ENCODE measurements at regions not wholly inside any gene's neighbourhood (a gene's known extent, or its start where the extent isn't known, plus 50 kb on each side); places are given as distances from the start of the nearest gene placed in this dataset.

GRCh38 chr4:113849771-113850170, 88.2 kb upstream of the CAMK2D start:
- Histone ChIP-seq H3K36me3 (ENCODE audit: insufficient read depth, low read length) (no peaks in the 10 kb centered on the region), H3K27ac (ENCODE audit: low read depth, low read length) (no peak overlapping the region), H3K9me3 (ENCODE audit: control insufficient read depth in 1 of 2, low read length in 2 of 2) (no peaks in the 10 kb centered on the region), H3K27me3 (ENCODE audit: insufficient read depth, low read length) (no peaks in the 10 kb centered on the region), H3K4me3 (ENCODE audit: low read length in 2 of 2) (no peak overlapping the region), H3K4me1 (ENCODE audit: insufficient read depth, low read length) (no peaks in the 10 kb centered on the region)
- H3K9me3 Mint-ChIP-seq = peaks cover 0 to 5% (median 0%) of the 10 kb centered on the region in 8 donors
- ChIA-PET CTCF (ENCODE audit: partially characterized antibody) (no interaction called here), POLR2A (ENCODE audit: partially characterized antibody) (no interaction called here)
- H3K27ac Mint-ChIP-seq = no peak overlapping the region
- no peaks in the 10 kb centered on the region for H3K4me1 Mint-ChIP-seq
- no peak overlapping the region for H3K4me3 Mint-ChIP-seq
- no peak for DNase-seq
- intact Hi-C loops (cut with micrococcal nuclease) = no loop called here
- H3K27me3 Mint-ChIP-seq = peaks cover 0 to 2% of the 10 kb centered on the region in 2 donors
- H3K36me3 Mint-ChIP-seq = no peaks in the 10 kb centered on the region

GRCh38 chr4:113847710-113848109, 86.2 kb upstream of the CAMK2D start:
- no peak for DNase-seq
- H3K4me3 Mint-ChIP-seq = no peak overlapping the region
- peaks cover 0 to 2% (median 0%) of the 10 kb centered on the region in 4 donors for H3K4me1 Mint-ChIP-seq
- no peak overlapping the region for H3K27ac Mint-ChIP-seq
- H3K9me3 ChIP-seq (ENCODE audit: control insufficient read depth in 1 of 2, low read length in 2 of 2) = no peaks in the 10 kb centered on the region
- no peak overlapping the region for H3K4me3 ChIP-seq (ENCODE audit: low read length in 2 of 2)
- H3K4me1 ChIP-seq (ENCODE audit: insufficient read depth, low read length) = no peaks in the 10 kb centered on the region
- peaks cover 0 to 2% (median 0%) of the 10 kb centered on the region in 8 donors for H3K9me3 Mint-ChIP-seq
- no peaks in the 10 kb centered on the region for H3K27me3 ChIP-seq (ENCODE audit: insufficient read depth, low read length)
- ChIA-PET CTCF (ENCODE audit: partially characterized antibody) (no interaction called here), POLR2A (ENCODE audit: partially characterized antibody) (no interaction called here)
- intact Hi-C loops (cut with micrococcal nuclease) = no loop called here
- H3K27ac ChIP-seq (ENCODE audit: low read depth, low read length) = no peak overlapping the region
- H3K36me3 ChIP-seq (ENCODE audit: insufficient read depth, low read length) = no peaks in the 10 kb centered on the region
- no peaks in the 10 kb centered on the region for H3K36me3 Mint-ChIP-seq
- peaks cover 2 to 3% of the 10 kb centered on the region in 2 donors for H3K27me3 Mint-ChIP-seq

GRCh38 chr4:113846433-113846832, 84.9 kb upstream of the CAMK2D start:
- peaks cover 0 to 2% (median 0%) of the 10 kb centered on the region in 8 donors for H3K9me3 Mint-ChIP-seq
- CTCF ChIA-PET (ENCODE audit: partially characterized antibody) = no interaction called here

GRCh38 chr4:113845138-113845537, 83.6 kb upstream of the CAMK2D start:
- DNase-seq = no peak
- Histone ChIP-seq H3K9me3 (ENCODE audit: control insufficient read depth in 1 of 2, low read length in 2 of 2) (no peaks in the 10 kb centered on the region), H3K36me3 (ENCODE audit: insufficient read depth, low read length) (no peaks in the 10 kb centered on the region), H3K27ac (ENCODE audit: low read depth, low read length) (no peak overlapping the region), H3K4me3 (ENCODE audit: low read length in 2 of 2) (no peak overlapping the region), H3K27me3 (ENCODE audit: insufficient read depth, low read length) (no peaks in the 10 kb centered on the region), H3K4me1 (ENCODE audit: insufficient read depth, low read length) (no peaks in the 10 kb centered on the region)
- Mint-ChIP-seq H3K4me3 (no peak overlapping the region), H3K36me3 (no peaks in the 10 kb centered on the region), H3K27ac (no peak overlapping the region), H3K9me3 (peaks cover 0 to 2% (median 0%) of the 10 kb centered on the region in 8 donors), H3K27me3 (peaks cover 0 to 3% of the 10 kb centered on the region in 2 donors), H3K4me1 (peaks cover 0 to 2% (median 0%) of the 10 kb centered on the region in 4 donors)
- intact Hi-C loops (cut with micrococcal nuclease) = no loop called here
- CTCF ChIA-PET (ENCODE audit: partially characterized antibody) = no interaction called here
- POLR2A ChIA-PET (ENCODE audit: partially characterized antibody) = no interaction called here

More at GRCh38 chr4:113846433-113846832, 84.9 kb upstream of the CAMK2D start:
- Histone ChIP-seq H3K27ac (ENCODE audit: low read depth, low read length) (no peak overlapping the region), H3K4me1 (ENCODE audit: insufficient read depth, low read length) (no peaks in the 10 kb centered on the region), H3K4me3 (ENCODE audit: low read length in 2 of 2) (no peak overlapping the region), H3K27me3 (ENCODE audit: insufficient read depth, low read length) (no peaks in the 10 kb centered on the region), H3K9me3 (ENCODE audit: control insufficient read depth in 1 of 2, low read length in 2 of 2) (no peaks in the 10 kb centered on the region), H3K36me3 (ENCODE audit: insufficient read depth, low read length) (no peaks in the 10 kb centered on the region)
- Mint-ChIP-seq H3K27ac (no peak overlapping the region), H3K4me1 (peaks cover 0 to 2% (median 0%) of the 10 kb centered on the region in 4 donors), H3K27me3 (peaks cover 0 to 3% of the 10 kb centered on the region in 2 donors), H3K4me3 (no peak overlapping the region), H3K36me3 (no peaks in the 10 kb centered on the region)
- DNase-seq = no peak
- POLR2A ChIA-PET (ENCODE audit: partially characterized antibody) = no interaction called here
- intact Hi-C loops (cut with micrococcal nuclease) = no loop called here

- H3K36me3 ChIP-seq (ENCODE audit: insufficient read depth, low read length) = no peaks in the 10 kb centered on the region
- POLR2A ChIA-PET (ENCODE audit: partially characterized antibody) = no interaction called here
- no peak overlapping the region for H3K4me3 ChIP-seq (ENCODE audit: low read length in 2 of 2)
- peaks cover 0 to 2% (median 0%) of the 10 kb centered on the region in 8 donors for H3K9me3 Mint-ChIP-seq
- no peak overlapping the region for H3K4me3 Mint-ChIP-seq
- peaks cover 0 to 3% of the 10 kb centered on the region in 2 donors for H3K27me3 Mint-ChIP-seq
- no peak for DNase-seq
- H3K4me1 ChIP-seq (ENCODE audit: insufficient read depth, low read length) = no peaks in the 10 kb centered on the region
- no peaks in the 10 kb centered on the region for H3K27me3 ChIP-seq (ENCODE audit: insufficient read depth, low read length)
- no peak overlapping the region for H3K27ac ChIP-seq (ENCODE audit: low read depth, low read length)
- no peaks in the 10 kb centered on the region for H3K36me3 Mint-ChIP-seq
- H3K27ac Mint-ChIP-seq = no peak overlapping the region
- no peaks in the 10 kb centered on the region for H3K9me3 ChIP-seq (ENCODE audit: control insufficient read depth in 1 of 2, low read length in 2 of 2)
- CTCF ChIA-PET (ENCODE audit: partially characterized antibody) = no interaction called here
- intact Hi-C loops (cut with micrococcal nuclease) = no loop called here
- H3K4me1 Mint-ChIP-seq = peaks cover 0 to 2% (median 0%) of the 10 kb centered on the region in 4 donors
Observed at GRCh38 chr4:113844369-113844768, 82.8 kb upstream of the CAMK2D start.

- Mint-ChIP-seq H3K4me1 (peaks cover 0 to 2% (median 0%) of the 10 kb centered on the region in 4 donors), H3K36me3 (no peaks in the 10 kb centered on the region), H3K4me3 (no peak overlapping the region), H3K9me3 (no peaks in the 10 kb centered on the region), H3K27ac (no peak overlapping the region), H3K27me3 (peaks cover 0 to 3% of the 10 kb centered on the region in 2 donors)
- Histone ChIP-seq H3K36me3 (ENCODE audit: insufficient read depth, low read length) (no peaks in the 10 kb centered on the region), H3K9me3 (ENCODE audit: control insufficient read depth in 1 of 2, low read length in 2 of 2) (no peaks in the 10 kb centered on the region), H3K27me3 (ENCODE audit: insufficient read depth, low read length) (no peaks in the 10 kb centered on the region), H3K4me1 (ENCODE audit: insufficient read depth, low read length) (no peaks in the 10 kb centered on the region), H3K27ac (ENCODE audit: low read depth, low read length) (no peak overlapping the region), H3K4me3 (ENCODE audit: low read length in 2 of 2) (no peak overlapping the region)
- CTCF ChIA-PET (ENCODE audit: partially characterized antibody) = interaction anchor here (0.8 kb wide), 1 partner anchor 31 kb away, joined by 3 read pairs; no protein-coding TSS in a partner anchor
- intact Hi-C loops (cut with micrococcal nuclease) = no loop called here
- no peak for DNase-seq
- POLR2A ChIA-PET (ENCODE audit: partially characterized antibody) = no interaction called here
Observed at GRCh38 chr4:113840861-113841260, 79.3 kb upstream of the CAMK2D start.

GRCh38 chr4:113838460-113838859, 76.9 kb upstream of the CAMK2D start:
- Mint-ChIP-seq H3K9me3 (no peaks in the 10 kb centered on the region), H3K4me3 (no peak overlapping the region), H3K4me1 (no peaks in the 10 kb centered on the region), H3K27me3 (no peaks in the 10 kb centered on the region), H3K27ac (peak overlapping the region in 1 of 7 donors; percentile 7), H3K36me3 (no peaks in the 10 kb centered on the region)
- CTCF ChIA-PET (ENCODE audit: partially characterized antibody) = no interaction called here
- DNase-seq = no peak
- H3K36me3 ChIP-seq (ENCODE audit: insufficient read depth, low read length) = no peaks in the 10 kb centered on the region
- H3K27ac ChIP-seq (ENCODE audit: low read depth, low read length) = no peak overlapping the region
- H3K27me3 ChIP-seq (ENCODE audit: insufficient read depth, low read length) = no peaks in the 10 kb centered on the region
- POLR2A ChIA-PET (ENCODE audit: partially characterized antibody) = no interaction called here
- H3K4me1 ChIP-seq (ENCODE audit: insufficient read depth, low read length) = no peaks in the 10 kb centered on the region
- H3K9me3 ChIP-seq (ENCODE audit: control insufficient read depth in 1 of 2, low read length in 2 of 2) = no peaks in the 10 kb centered on the region
- intact Hi-C loops (cut with micrococcal nuclease) = no loop called here
- no peak overlapping the region for H3K4me3 ChIP-seq (ENCODE audit: low read length in 2 of 2)

GRCh38 chr4:113837397-113837796, 75.9 kb upstream of the CAMK2D start:
- H3K27ac Mint-ChIP-seq = no peak overlapping the region
- intact Hi-C loops (cut with micrococcal nuclease) = no loop called here
- H3K9me3 Mint-ChIP-seq = no peaks in the 10 kb centered on the region
- Histone ChIP-seq H3K36me3 (ENCODE audit: insufficient read depth, low read length) (no peaks in the 10 kb centered on the region), H3K9me3 (ENCODE audit: control insufficient read depth in 1 of 2, low read length in 2 of 2) (no peaks in the 10 kb centered on the region), H3K4me1 (ENCODE audit: insufficient read depth, low read length) (no peaks in the 10 kb centered on the region), H3K27ac (ENCODE audit: low read depth, low read length) (no peak overlapping the region), H3K4me3 (ENCODE audit: low read length in 2 of 2) (no peak overlapping the region), H3K27me3 (ENCODE audit: insufficient read depth, low read length) (no peaks in the 10 kb centered on the region)
- peaks cover 0 to 1% of the 10 kb centered on the region in 2 donors for H3K27me3 Mint-ChIP-seq
- H3K36me3 Mint-ChIP-seq = no peaks in the 10 kb centered on the region
- POLR2A ChIA-PET (ENCODE audit: partially characterized antibody) = no interaction called here
- H3K4me3 Mint-ChIP-seq = no peak overlapping the region
- CTCF ChIA-PET (ENCODE audit: partially characterized antibody) = interaction anchor here (0.6 to 1.2 kb wide), 2 partner anchors 52 to 1041 kb away, joined by 3 read pairs; no protein-coding TSS in a partner anchor
- no peak for DNase-seq
- H3K4me1 Mint-ChIP-seq = peaks cover 0 to 2% (median 0%) of the 10 kb centered on the region in 4 donors
